Mesenchymal stem cell (in vitro differentiated cells and primary cell): ENCODE measurements at regions not wholly inside any gene's neighbourhood (a gene's known extent, or its start where the extent isn't known, plus 50 kb on each side); places are given as distances from the start of the nearest gene placed in this dataset. TPM values are rescaled to one million over a fixed set of nuclear protein-coding genes. Genes with fewer than 3 reads are reported as not detected.

Experiments
- small RNA-seq: library from polyadenylated mRNA; stranded (forward); fragments of <200 nt; extraction: miRNeasy Mini kit (QIAGEN cat#:217004); gene quantifications from one replicate; pipeline ENCODE3, GENCODE V24; 2013; ENCODE audit warnings: low read depth

Small RNAs in the stretch of these regions (small RNA-seq; reads per million reads assigned to genes)
- gene RF00096, result not detected
